Brain microvascular endothelial cell (primary cell): ENCODE measurements at regions not wholly inside any gene's neighbourhood (a gene's known extent, or its start where the extent isn't known, plus 50 kb on each side); places are given as distances from the start of the nearest gene placed in this dataset.

ENCODE experiments used
- DNase-seq: peaks from one replicate; pipeline ENCODE4 v3.0.0-alpha.2; 2020
- H3K27ac ChIP-seq: fragments of 250-450 bp; sonication (Bioruptor Pico); 2 replicates; pipeline ENCODE4 v1.5.1; 2020; ENCODE audit warnings: mild to moderate bottlenecking, moderate library complexity
- H3K27me3 ChIP-seq: fragments of 250-450 bp; sonication (Bioruptor Pico); replicated peaks from 2 replicates; pipeline ENCODE4 v1.5.1; 2020; ENCODE audit warnings: mild to moderate bottlenecking
- H3K36me3 ChIP-seq: fragments of 250-450 bp; sonication (Bioruptor Pico); replicated peaks from 2 replicates; pipeline ENCODE4 v1.5.1; 2020; ENCODE audit warnings: mild to moderate bottlenecking
- H3K4me3 ChIP-seq: 2 replicates; pipeline ENCODE4 v1.5.1; 2011; ENCODE audit warnings: low read depth, mild to moderate bottlenecking, control low read depth, low read length, moderate library complexity
- CTCF ChIP-seq: IDR thresholded peaks from 2 replicates; pipeline ENCODE4 v1.5.1; 2011; ENCODE audit warnings: low read depth, mild to moderate bottlenecking, moderate library complexity, low read length, control low read depth, inconsistent platforms; ENCODE audit errors: missing control alignments
- in situ Hi-C: cut with HindIII; loops from 2 replicates; pipeline ENCODE4 v1.10.0; 2017; ENCODE audit warnings: low sequenced_read_pairs, low pct_ligation_motif_present

GRCh38 chr18:78892177-78892576, 87.4 kb upstream of the SALL3 start:
- H3K27ac ChIP-seq: no peak overlapping the region
- in situ Hi-C loops: no loop called here
- DNase-seq: no peak
- H3K27me3 ChIP-seq: no peaks in the 10 kb centered on the region
- H3K4me3 ChIP-seq: no peak overlapping the region
- no peak for TF ChIP-seq CTCF
- H3K36me3 ChIP-seq: no peaks in the 10 kb centered on the region

- in situ Hi-C loops: no loop called here
- Histone ChIP-seq H3K27ac (no peak overlapping the region), H3K4me3 (no peak overlapping the region), H3K36me3 (no peaks in the 10 kb centered on the region), H3K27me3 (no peaks in the 10 kb centered on the region)
- no peak for DNase-seq
- no peak for TF ChIP-seq CTCF
Measured at GRCh38 chr18:78892721-78893120, 86.9 kb upstream of the SALL3 start.

- H3K4me3 ChIP-seq: no peak overlapping the region
- no peaks in the 10 kb centered on the region for H3K36me3 ChIP-seq
- TF ChIP-seq CTCF: no peak
- no peaks in the 10 kb centered on the region for H3K27me3 ChIP-seq
- H3K27ac ChIP-seq: no peak overlapping the region
- in situ Hi-C loops: no loop called here
- no peak for DNase-seq
Measured at GRCh38 chr18:78893281-78894032, 86.2 kb upstream of the SALL3 start.

GRCh38 chr18:78894033-78894305, 85.6 kb upstream of the SALL3 start:
- Histone ChIP-seq H3K4me3 (no peak overlapping the region), H3K27me3 (no peaks in the 10 kb centered on the region), H3K27ac (no peak overlapping the region), H3K36me3 (no peaks in the 10 kb centered on the region)
- in situ Hi-C loops: no loop called here
- no peak for DNase-seq
- no peak for TF ChIP-seq CTCF

GRCh38 chr18:78895207-78896001, 84.2 kb upstream of the SALL3 start:
- Histone ChIP-seq H3K27ac (no peak overlapping the region), H3K27me3 (no peaks in the 10 kb centered on the region), H3K36me3 (no peaks in the 10 kb centered on the region), H3K4me3 (no peak overlapping the region)
- in situ Hi-C loops: no loop called here
- no peak for DNase-seq
- TF ChIP-seq CTCF: no peak
